Coronary artery (tissue), 2 donors: ENCODE measurements at regions not wholly inside any gene's neighbourhood (a gene's known extent, or its start where the extent isn't known, plus 50 kb on each side); places are given as distances from the start of the nearest gene placed in this dataset.
"Not testable (repeated sequence)": the region's sequence is repeated elsewhere in the genome, so short reads cannot be mapped to it uniquely, and the experiment has no call there.

Experiments
- DNase-seq: peaks from one replicate; pipeline ENCODE4 v3.0.0-alpha.2; 2017; ENCODE audit warnings: low spot score
- H3K27ac ChIP-seq, 2 donors: fragments of 200-600 bp; sonication (generic); one replicate each; pipeline ENCODE4 v1.5.1; 2016 to 2019
- H3K4me3 ChIP-seq: fragments of 200-600 bp; sonication (generic); 2 replicates; pipeline ENCODE4 v1.5.1; 2016; ENCODE audit warnings: mild to moderate bottlenecking, moderate library complexity
- TF ChIP-seq, protein P1 (sequence below): fragments of 200-600 bp; sonication (generic); IDR thresholded peaks from one replicate; pipeline ENCODE4 v1.5.1; 2019; ENCODE audit warnings: antibody characterized with exemption

DNA sequence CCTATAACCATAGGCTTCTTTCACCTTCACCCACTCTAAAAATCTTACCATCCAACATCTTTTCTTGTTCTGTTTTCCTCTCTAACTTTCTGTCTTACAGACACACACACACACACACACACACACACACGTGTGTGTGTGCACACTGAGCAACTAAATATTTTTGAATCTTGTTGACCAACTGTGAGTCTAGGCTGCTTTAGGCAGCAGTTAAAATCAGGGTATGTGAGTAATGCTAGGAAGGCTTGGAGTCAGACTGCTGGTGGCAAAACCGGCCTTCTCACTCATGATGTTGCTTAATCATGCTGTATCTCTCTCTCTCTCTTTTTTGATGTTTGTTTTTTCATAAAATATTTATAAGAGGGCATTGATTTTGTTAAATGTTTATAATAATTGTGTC is 103.1 kb upstream of the TBX18 start:
- no peak for DNase-seq
- TF ChIP-seq, protein P1, sequence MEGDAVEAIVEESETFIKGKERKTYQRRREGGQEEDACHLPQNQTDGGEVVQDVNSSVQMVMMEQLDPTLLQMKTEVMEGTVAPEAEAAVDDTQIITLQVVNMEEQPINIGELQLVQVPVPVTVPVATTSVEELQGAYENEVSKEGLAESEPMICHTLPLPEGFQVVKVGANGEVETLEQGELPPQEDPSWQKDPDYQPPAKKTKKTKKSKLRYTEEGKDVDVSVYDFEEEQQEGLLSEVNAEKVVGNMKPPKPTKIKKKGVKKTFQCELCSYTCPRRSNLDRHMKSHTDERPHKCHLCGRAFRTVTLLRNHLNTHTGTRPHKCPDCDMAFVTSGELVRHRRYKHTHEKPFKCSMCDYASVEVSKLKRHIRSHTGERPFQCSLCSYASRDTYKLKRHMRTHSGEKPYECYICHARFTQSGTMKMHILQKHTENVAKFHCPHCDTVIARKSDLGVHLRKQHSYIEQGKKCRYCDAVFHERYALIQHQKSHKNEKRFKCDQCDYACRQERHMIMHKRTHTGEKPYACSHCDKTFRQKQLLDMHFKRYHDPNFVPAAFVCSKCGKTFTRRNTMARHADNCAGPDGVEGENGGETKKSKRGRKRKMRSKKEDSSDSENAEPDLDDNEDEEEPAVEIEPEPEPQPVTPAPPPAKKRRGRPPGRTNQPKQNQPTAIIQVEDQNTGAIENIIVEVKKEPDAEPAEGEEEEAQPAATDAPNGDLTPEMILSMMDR = no peak
- H3K27ac ChIP-seq = no peak overlapping the region
- no peak overlapping the region for H3K4me3 ChIP-seq

DNA sequence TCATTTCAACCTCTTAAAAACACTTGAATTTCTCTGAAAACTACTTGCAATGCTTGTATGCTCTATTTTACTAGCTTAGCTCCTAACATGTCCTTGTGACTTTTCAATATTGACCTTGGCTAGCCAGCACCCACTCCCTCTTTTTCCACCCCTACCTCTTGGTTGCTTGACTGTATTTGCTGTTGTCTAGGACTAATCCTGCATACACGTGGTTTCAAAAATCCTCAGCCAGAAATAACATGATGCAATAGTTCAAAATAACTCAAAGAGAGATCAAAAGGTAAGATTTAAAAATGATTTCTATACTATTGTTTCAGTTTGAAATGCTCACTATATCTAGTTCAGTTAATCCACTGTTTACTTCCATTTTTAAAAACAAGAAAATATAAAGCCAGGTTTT is 102.3 kb upstream of the TBX18 start:
- no peak for DNase-seq
- H3K27ac ChIP-seq = no peak overlapping the region
- TF ChIP-seq, protein P1 = no peak
- no peak overlapping the region for H3K4me3 ChIP-seq

DNA sequence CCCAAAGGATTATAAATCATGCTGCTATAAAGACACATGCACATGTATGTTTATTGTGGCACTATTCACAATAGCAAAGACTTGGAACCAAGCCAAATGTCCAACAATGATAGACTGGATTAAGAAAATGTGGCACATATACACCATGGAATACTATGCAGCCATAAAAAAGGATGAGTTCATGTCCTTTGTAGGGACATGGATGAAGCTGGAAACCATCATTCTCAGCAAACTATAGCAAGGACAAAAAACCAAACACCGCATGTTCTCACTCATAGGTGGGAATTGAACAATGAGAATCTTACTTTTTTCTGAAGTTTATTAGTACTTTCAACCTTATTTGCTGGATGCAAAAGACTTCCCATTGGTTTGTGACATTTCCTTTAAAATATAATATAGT is 101.0 kb upstream of the TBX18 start:
- H3K27ac ChIP-seq, DNase-seq, H3K4me3 ChIP-seq: not testable (repeated sequence)

DNA sequence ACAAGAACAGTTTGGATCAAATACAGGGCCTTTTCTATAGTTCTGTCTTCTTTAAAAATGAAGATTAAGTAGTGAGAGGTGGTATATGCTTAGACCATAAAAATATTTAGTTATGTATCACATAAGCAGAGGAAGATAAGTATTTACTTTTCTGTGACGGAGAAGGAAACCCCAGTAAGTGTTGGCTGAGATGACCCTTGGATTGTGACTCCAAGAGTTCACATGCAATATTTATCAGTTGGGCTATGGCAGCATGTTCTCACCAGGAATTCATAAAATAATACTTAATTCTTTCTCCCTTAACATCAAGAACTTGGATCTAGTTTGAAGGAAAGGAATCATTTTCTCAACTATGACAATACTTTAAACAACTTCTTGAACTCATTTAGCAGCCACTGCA is 98.4 kb upstream of the TBX18 start:
- TF ChIP-seq, protein P1 = no peak

DNA sequence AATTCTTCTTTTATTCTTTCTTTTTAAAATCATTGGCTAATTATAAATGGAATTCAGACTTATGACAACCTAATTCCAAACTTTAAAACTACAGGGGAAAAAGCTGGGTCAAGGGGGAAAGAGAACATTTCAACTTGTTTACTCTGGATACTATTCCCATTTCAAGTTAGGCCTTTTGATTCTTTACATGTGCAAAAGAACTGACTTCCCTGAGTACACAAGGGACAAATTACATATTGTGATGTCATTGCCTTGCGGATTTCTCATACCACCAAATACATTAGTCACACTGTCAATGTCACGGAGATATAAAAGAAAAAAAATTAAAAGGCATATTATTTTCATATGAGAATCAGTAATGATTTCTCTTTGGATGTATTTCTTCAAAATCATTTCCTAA is 96.5 kb upstream of the TBX18 start:
- Histone ChIP-seq H3K4me3 (no peak overlapping the region), H3K27ac (no peak overlapping the region)
- DNase-seq = no peak
- TF ChIP-seq, protein P1 = no peak

More for the DNA sequence above, 98.4 kb upstream of the TBX18 start:
- no peak for DNase-seq
- Histone ChIP-seq H3K27ac (no peak overlapping the region), H3K4me3 (no peak overlapping the region)

DNA sequence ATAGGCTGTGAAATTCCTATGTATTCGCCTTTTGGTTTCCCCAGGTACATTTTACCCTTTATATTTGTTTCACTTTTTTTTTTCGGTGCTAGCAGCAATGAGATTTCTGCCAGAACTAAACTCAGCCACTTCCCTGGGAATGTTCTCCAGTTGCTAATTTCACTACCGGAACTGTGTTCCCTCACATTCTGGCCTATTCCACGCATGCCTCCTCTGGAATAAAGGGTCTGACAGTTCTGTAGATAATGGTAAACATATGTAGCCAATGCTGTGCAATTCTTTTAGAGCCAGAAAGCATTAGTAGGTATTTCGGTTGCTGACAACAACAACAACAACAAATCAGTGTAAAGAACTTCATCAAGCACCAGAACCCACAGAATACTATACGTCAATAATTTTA is 96.1 kb upstream of the TBX18 start:
- DNase-seq = no peak
- Histone ChIP-seq H3K27ac (no peak overlapping the region), H3K4me3 (no peak overlapping the region)
- TF ChIP-seq, protein P1 = no peak

DNA sequence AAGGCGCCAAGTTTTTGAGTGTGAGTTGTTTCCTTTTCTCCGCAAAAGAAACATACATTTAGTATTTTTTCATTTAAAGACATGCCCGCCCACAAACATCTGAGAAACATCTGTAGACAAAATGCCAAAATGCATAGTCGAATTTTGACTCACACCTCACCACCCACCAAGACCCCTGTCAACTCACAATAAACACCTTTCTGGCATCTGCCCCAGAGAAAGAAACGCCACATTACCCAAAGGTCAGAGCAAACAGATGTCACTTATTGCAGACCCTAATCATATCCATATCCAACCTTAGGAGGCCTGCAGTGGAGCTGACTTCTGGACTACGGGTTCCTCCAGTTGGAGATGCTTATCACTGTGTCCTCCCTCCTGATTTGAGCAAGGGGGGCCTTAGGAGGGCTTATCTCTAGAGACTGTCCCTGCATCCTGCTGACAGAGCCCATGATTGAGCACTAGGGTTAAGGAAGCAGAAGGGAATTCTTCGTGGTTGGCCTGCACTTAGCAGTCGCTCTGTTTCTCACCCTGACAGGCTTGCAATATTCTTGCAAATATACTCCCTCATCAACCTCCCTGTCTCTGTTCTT is 90.5 kb upstream of the TBX18 start:
- Histone ChIP-seq H3K4me3 (no peak overlapping the region), H3K27ac (no peak overlapping the region)
- TF ChIP-seq, protein P1 = no peak
- no peak for DNase-seq

DNA sequence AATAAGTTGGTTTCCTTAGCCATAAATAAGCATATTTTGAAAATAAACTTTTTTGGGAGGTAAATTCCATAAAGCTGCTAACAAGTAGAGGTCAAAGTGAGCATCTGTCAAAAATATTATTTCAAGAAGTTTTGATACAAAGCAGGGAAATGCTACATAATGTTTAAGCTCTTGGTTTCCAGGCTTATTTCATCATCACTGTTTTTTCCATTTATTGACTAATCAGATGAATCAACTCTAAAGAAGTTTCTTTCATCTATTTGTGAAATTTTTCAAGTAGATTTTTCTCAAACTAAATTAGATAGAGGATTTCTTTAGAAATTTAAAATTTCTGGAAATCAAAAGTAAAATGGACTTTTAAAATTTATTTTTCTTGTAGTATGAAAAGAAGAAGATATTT is 89.5 kb upstream of the TBX18 start:
- DNase-seq = no peak
- no peak overlapping the region for H3K27ac ChIP-seq
- no peak overlapping the region for H3K4me3 ChIP-seq
- TF ChIP-seq, protein P1 = no peak
